SHP77 treated with DMSO at 0.1 percent for 48 hours (cell line): ENCODE measurements at regions not wholly inside any gene's neighbourhood (a gene's known extent, or its start where the extent isn't known, plus 50 kb on each side); places are given as distances from the start of the nearest gene placed in this dataset.
"Not testable (repeated sequence)": the region's sequence is repeated elsewhere in the genome, so short reads cannot be mapped to it uniquely, and the experiment has no call there.

Experiments
- DNase-seq: peaks from one replicate; lab custom pipeline; 2025; lab: John Stamatoyannopoulos, UW

DNA sequence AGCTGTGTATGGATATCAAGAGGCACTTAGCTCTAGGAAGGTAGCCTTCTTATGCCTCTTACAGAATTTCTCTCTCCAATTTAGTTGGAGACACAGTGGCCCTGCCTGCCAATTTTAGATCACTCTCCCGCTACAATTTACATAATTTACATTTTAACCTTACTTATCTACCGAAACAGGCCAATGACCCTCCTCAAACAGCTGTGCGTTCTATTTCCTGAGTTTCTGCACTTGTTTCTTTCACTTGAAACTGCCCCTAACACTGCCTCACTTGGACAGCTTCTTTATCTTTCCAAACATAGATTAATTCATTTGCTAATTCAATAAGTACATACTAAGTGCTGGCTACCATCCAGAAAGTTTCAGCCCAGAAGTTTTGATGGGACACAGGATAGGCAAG, 52.9 kb upstream of the HDDC2 start:
- DNase-seq, result no peak

DNA sequence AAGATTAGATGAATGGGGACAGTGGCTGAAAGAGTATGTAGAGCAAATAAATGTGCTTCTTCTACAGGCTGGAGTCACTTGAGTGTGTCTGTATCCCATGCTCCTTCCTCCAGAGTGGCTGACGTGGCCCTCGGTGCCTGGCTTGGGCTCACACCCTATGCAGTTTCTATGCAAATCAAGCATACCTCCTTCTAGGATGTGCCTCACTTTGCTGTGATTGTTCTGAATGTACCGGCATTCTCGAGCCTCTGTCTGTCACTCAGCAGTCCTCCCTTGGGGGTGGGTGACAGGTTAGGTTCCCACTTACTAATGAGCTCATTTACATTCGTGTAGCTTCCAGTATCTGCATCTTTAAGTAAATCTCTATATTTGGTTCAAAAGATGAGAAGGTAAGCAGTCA, 55.1 kb upstream of the HDDC2 start:
- no peak for DNase-seq

DNA sequence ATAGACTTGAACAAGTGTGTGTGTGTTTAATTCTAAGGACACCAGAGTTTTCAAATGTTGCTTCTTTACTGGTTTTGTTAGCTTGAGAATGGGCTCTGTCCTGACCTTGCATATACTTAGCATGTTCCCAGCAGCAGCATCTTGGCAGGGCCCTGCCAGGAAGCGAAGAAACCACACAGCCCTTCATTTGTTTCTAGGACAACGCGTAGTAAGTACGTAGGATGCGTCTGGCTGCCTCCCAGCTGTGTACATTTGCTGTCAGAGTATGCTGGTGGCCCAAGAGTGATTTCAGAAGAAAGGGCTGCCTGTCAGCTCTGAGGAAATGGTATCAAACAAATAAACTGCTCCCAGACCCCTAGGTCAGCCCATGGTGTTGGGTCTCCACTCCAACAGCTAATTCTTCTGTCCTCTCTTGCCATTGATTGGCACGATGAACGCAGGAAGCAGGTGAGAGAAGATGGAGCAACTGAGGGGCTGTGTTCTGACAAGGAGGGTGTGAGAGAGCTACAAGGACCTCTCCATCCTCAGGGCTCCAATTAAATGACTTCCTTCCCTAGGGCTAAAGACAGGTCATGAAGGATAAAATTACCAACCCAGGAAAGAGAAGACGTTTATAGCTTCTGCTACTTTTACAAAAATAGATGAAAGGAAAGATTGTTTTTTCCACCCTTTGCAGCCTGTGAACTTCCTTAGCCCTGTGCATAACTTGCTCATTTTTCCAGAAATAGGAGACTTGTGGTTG, 55.9 kb upstream of the HDDC2 start:
- DNase-seq, result peak; percentile 27

DNA sequence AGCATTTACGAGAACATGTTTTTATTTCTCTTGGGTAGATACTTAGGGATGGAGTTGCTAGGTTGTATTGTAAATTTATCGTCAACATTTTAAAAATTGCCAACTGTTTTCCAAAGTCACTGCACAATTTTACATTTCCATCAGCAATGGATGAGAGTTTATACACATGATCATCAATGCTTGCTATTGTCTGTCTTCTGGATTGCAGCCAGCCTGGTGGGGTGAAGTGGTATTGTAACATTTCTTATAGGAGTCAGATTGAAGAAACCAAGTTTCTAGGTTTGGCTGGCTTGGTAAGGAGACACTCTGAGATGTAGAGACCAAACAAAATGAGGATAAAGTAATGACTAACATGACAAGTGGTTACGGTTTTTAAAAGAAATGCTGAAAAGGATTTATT, 57.1 kb upstream of the HDDC2 start:
- no peak for DNase-seq

DNA sequence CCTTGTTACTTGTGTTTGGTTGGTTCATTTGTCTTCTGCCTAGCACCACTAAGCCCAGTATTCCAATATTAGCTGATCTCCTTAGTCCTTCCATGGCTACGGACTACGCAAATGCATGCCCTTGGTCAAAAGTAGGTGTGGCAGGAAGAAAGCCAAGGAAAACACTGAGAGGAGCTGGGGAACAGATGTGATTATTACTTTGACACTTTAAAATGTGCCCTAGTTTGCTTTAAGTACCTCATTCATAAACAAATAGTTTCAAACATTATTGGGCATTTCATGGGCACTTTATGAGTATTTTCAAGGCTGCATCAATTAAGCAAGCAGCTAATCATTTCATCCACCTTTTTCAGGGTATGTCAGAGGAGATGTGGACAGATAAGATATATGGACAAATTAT, 60.1 kb upstream of the HDDC2 start:
- DNase-seq, result no peak

DNA sequence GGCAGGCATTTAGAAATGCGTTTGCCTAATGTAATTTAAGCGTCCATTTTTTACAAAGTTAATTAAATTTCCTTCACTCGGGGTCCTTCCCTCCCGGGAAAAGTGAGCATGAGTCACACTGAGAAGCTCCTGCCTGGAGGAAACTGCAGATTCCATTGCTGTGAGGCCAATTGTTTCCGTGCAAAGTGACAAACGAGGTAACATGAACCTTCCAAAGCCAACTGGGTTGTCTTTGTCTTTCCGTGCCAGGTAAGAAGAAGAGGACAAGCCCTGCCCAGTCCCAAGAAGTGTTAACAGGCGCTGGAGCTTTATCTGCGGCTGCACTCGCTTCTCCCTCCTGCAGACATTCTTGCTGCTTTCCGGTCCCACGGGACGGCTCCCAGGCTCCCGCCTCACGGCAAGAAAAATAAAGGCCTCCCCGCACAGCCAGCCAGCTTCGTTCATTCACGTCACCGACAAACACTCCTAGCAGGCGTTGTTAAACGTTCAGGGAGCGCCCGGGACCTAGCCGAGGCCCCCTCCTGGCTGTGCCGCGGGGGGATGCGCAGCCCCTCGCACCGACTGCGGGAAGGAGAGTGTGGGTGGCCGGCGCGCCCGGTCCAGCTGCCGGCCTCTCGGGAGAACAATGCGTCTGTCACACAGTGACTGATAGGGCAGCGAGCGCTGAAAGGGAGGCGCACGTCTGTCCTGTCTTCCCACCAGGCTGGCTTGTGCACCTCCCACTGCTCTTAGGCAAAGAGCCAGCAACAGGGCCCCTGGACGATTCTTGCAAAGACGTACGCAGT, 61.5 kb upstream of the HDDC2 start:
- DNase-seq, result peak; percentile 73

DNA sequence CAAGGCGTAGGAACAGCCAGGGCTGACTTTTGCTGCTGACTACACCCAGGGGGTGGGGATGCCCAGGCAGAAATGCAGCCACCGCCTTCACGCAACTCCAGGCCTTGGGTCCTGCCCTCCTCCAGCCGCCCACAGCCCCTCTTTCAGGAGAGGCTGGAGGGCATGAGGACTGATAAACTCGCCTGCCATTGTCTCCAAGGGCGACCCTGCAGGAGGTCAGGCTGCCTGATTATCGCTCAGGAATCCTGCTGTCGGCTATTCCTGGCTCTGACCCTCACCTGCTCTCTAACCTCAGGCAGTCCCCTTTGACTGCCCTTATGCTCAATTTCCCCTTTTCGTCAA, 62.0 kb upstream of the HDDC2 start:
- DNase-seq, result no peak

DNA sequence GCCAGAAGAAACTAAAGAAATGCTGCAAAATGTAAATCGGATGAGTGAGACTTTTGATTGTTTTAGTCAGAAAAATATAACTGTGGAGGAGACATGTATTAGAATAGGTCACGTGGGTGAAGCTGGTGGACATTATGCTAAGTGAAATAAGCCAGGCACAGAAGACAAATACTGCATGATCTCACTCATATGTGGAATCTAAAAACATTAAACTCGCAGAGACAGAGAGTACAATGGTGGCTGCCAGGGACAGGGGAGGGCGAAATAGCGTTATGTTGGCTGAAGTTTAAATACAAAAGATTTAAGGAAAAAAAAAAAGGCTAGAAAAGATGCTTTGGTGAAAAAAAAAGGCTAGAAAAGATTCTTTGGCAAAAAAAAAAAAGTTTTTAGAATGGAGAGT, 63.5 kb upstream of the HDDC2 start:
- DNase-seq, result no peak

DNA sequence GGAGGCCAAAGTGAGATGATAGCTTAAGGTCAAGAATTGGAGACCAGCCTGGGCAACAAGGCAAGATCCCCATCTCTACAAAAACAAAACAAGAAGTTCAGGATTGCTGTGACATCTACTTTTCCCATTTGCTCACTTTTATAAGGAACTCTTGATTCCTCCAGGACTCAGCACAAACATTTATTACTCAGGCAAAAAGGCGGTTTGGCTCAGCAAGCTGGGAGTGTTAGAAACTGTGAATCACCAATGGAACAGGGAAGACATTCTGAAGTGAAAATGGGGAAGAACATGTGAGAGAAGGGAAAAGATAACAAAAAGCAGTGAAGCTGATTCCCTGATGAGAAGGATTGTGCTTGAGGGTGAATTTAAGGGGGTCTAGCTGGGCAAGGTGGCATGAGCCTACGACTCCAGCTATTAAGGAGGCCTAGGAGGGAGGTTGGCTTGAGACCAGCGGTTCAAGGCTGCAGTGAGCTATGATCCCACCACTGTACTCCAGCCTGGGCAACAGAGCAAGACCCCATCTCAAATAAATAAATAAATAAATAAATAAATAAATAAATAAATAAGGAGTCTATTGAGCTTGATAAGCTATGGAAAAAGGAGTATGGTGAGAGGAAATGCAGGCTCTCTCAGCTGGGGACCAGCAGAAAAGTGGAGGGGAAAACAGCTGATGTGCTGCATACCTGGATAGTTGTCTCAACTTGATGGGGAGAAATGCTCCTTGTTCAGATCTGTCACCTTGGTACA, 65.4 kb upstream of the HDDC2 start:
- no peak for DNase-seq

DNA sequence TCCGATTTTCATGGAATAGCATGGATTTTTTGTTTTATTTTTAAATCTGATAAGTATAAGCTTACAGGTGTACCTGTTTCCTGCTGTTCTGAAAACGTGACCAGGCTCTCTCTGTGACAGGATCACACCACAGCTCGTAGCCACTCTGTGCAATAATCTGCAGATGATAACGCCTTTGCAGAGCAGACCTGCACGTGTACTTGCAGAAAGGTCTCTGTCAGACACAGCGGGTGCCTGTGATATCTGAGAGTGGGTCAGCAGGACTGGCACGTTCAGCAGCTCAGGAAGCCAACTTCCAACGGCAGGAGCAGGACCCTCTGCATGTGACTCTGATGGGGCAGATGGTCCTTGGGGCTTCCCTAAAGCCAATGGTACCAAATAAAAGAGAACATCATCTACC, 68.6 kb upstream of the HDDC2 start:
- no peak for DNase-seq

DNA sequence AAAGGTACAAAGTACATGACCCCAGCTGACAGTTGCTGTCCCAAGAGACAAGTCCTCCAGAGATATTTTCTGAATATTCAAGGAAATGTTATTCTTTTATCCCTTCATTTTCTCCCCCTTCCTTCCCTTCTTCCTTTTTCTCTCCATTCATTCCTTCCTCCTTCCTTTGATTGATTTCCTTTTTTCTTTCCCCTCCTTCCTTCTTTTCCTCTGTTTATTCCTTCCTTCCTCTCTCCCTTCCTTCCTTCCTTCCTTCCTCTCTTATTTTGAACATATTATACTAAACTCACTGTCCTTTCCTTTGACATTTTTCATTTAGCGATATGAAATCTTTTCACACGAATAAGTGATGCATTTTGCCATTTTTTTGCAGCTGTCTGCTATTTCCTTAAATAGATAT, 73.2 kb upstream of the HDDC2 start:
- no peak for DNase-seq

DNA sequence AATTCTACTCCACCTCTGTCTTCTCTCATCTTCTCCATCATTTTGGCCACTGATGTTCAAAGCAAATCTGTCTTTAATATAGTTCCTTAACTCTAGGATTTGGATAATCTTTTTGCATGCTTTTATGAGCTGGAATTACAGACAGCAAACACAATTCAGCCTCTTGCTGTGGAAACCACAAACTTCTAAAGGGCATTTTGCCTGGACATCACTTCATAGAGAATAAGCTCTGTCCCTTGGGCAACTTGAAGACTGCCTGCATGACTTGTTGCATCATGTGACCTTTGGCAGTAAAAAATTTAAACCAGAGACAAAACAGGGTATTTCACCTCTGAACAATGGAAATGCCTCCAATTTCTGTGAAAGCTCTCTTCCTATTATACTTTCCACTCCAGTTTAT, 74.1 kb upstream of the HDDC2 start:
- no peak for DNase-seq

DNA sequence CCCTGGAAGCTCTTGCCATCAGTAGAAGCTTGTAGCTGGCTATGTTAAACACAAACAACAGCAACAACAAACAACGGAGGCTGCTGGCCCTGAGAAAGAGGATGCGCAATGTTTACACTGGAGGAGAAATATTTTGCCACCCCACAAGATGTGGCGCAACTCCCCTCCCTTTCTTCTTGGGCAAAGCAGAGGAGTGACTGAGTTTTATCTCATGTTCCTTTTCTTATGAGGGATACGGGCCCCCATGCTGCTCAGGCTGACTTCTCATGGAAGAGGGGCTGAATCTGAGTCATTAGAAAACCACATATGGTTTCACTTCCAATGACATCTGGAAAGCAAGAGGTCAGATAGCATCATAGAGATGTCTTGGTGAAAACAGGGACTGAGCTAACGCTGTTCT, 75.9 kb upstream of the HDDC2 start:
- DNase-seq, result no peak

DNA sequence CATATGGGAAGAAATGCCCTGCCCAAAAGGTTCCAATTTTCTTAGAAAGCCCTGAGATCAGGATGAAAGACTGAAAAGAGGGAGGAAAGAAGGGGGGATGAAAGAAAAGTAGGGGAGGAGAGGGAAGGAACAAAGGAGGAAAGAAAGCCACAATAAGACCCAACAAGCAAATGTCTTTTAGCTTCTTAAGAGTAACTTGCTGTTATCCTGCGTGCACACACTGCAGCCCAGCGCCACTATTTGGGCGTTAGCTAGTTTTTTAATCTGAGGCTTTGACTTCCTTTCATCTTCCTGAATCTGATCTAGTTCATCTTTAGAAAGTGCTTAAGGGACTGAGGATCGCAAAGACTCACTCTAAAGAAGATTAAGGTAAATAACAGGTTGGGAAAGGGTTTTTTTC, 77.4 kb upstream of the HDDC2 start:
- DNase-seq, result no peak

DNA sequence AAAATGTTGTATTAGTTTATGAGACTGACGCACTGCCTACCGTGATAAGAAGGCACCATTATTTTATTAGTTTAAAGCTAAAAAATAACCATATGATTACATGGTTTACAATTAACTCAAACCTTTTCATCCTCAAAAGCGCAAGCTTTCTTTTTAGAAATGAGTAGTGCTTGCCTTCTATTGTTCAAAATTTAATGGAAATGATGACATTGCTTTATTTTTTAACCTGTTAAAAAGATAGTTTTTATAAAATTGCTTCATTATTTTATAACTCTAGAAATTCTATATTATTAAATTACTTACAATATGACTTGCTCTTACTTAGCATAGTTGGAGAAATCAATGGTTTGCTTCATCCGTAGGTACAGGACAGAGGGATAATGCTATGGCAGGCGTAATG, 78.7 kb upstream of the HDDC2 start:
- DNase-seq, result no peak

DNA sequence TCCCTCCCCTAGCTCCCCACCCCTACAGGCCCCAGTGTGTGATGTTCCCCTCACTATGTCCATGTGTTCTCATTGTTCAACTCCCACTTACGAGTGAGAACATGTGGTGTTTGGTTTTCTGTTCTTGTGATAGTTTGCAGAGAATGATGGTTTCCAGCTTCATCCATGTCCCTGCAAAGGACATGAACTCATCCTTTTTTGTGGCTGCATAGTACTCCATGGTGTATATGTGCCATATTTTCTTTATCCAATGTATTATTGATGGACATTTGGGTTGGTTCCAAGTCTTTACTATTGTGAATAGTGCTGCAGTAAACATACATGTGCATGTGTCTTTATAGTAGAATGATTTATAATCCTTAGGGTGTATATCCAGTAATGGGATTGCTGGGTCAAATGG, 84.6 kb upstream of the HDDC2 start:
- not testable (repeated sequence) for DNase-seq

DNA sequence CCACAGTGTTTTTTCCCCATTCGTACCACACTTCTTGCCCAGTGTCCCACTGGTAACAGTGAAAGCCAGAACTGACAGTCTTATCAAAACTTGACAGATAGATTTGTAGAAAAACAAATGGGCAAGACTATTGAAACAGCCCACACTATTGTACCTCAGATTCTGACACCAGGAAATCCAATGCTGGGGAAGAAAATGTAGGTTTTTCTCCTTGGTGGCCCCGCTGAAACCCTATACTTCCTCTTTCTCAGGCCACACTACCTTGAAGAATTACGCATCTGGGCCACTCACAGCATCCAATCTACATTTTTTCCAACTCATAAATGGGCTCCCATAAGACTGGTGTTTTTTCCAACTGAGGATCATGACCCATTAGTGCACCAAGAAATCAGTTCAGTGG, 90.9 kb upstream of the HDDC2 start:
- no peak for DNase-seq

DNA sequence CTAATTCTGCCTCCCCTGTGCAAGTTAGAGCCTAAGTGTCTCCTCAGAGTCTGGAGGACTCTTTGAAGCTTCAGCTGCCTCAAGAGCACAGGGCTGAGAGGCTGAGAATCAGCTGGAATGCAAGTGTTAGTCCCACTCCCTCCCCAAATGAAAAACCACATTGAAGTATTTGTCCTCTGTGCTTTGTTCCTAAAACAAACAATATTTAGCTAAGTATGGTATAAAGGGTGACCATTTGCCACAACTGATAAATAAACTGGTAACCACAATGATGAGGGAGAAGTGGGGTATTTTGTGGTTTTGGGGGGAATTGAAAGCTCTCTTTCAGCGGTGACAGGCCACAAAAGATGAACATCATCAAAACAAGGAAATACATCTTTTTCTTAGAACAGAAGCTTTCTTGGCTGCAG, 91.7 kb upstream of the HDDC2 start:
- no peak for DNase-seq

DNA sequence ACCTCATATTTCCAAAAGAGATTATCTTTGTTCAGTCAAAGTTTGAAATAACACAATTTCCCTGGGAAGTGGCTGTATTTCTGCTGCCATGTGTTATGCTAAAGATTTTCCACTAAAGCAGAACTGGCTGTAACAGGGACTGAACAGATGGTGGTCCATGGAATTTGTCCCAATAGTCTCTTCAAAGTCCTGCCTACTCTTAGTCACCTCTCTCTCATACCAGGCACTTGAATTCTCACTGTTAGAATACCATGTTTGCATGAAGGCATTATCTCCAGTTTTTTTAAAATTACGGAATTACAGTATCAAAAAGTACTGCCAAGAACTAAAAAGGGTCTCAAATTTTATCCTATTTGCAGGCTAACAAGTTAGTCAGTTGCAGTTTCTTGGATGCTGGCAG, 105.0 kb upstream of the HDDC2 start:
- DNase-seq, result no peak

DNA sequence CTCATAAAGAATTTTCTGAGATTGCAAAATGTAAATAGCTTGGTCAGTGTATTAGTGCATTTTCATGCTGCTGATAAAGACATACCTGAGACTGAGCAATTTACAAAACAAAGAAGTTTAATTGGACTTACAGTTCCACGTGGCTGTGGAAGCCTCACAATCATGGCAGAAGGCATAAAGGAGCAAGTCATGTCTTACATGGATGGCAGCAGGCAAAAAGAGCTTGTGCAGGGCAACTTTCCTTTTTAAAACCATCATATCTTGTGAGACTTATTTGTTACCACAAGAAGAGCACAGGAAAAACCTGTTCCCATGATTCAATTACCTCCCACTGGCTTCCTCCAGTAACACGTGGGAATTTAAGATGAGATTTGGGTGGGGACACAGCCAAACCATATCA, 112.7 kb upstream of the HDDC2 start:
- DNase-seq, result no peak

DNA sequence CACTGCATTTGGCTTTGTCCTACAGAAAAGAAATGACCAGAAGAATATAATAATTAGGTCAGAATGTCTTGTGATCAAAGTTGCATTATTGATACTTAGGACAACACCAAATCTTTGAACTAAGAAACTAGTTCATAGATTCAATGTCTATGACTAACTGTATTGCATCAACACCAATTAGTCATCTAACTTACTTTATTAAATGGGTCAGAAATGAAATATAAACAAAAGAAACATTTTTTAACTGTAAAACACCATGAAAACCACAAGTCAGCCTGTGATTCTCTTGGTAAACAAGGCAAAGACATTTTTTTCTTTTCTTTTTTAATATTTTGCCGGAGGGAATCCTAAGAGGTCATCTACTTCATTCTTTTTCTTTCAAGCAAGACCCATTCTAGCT, 114.1 kb upstream of the HDDC2 start:
- no peak for DNase-seq

DNA sequence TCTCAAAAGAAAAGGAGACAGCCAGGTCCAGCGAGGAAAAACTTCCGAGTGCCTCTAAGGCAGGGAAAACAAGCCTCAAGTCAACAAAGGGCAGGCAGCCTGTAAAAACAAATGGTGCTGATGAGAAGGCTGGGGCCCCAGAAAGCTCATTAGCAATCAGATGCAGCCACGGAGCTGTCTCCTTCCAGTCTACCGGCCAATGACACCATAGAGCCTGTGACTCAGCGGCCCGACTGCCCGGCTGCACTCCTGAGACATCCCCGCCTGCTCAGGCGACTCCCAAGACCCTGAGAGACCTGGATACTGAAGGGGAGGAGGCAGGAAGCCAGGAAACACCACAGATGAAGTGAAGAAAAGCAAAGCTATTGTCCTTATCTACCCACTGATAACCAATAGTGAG, 120.1 kb upstream of the HDDC2 start:
- peak; percentile 26 for DNase-seq

DNA sequence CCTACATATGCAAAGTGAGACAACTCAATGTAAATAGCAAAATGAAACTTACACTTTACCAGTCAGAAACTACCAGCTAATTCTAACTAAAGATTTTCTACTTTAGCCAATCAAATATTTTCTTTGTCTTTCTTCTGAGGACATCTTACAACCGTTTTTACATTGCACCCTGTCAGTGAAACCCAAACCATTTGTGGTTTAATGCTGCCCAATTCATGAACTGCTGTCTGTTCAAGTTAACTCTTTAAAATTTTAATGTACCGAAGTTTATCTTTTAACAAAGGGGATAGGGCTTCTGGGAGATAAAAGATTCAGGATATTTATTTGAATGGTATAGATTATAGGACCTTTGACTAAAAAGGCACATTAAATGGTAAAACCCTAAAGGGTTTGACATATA, 121.3 kb upstream of the HDDC2 start:
- no peak for DNase-seq
